ENCODE measurements at regions not wholly inside any gene's neighbourhood (a gene's known extent, or its start where the extent isn't known, plus 50 kb on each side); places are given as distances from the start of the nearest gene placed in this dataset.

GRCh38 chr4:148866666-148867065, 424.5 kb upstream of the NR3C2 start:
- Histone ChIP-seq H2AFZ (ENCODE audit: low read length) (no peak overlapping the region), H4K20me1 (ENCODE audit: insufficient read depth, low read length) (no peaks in the 10 kb centered on the region), H3K4me3 (replicated peaks in 1 of 3; ENCODE audit: insufficient read depth in 1 of 3, low read depth in 2 of 3, low read length in 3 of 3) (no peak overlapping the region), H3K4me1 (ENCODE audit: insufficient read depth, low read length) (no peaks in the 10 kb centered on the region), H3K9ac (ENCODE audit: insufficient read depth, low read depth, low read length) (no peak overlapping the region), H3K9me3 (ENCODE audit: low read length) (0 out of 2 replicates have a peak, but pooled peaks cover 4% of the 10 kb centered on the region), H3K27ac (ENCODE audit: extremely low read length, insufficient read depth, low read length) (no peak overlapping the region), H3K79me2 (ENCODE audit: insufficient read depth, low read length) (no peaks in the 10 kb centered on the region), H3K36me3 (replicated peaks in 1 of 2; ENCODE audit: control insufficient read depth in 1 of 2, insufficient read depth in 2 of 2, low read length in 2 of 2) (no peaks in the 10 kb centered on the region), H3K4me2 (ENCODE audit: low read depth, low read length) (no peak overlapping the region), H3K27me3 (ENCODE audit: control insufficient read depth in 1 of 2, insufficient read depth in 2 of 2, low read length in 2 of 2) (no peaks in the 10 kb centered on the region; a peak in 1 of 5 replicates)
- CTCF ChIA-PET (ENCODE audit: low intra/inter-chr PET ratio, low total read pairs): no interaction called here
- WGBS (ENCODE audit: low lambda C conversion rate): 0% methylated on average over 3 of the region's 3 CpGs
- POLR2A ChIA-PET: no interaction called here
- no peak for ATAC-seq
- no peak for FAIRE-seq
- intact Hi-C loops (cut with micrococcal nuclease; ENCODE audit: unreplicated experiment) (no loop called here), in situ Hi-C loops (cut with HindIII; ENCODE audit: extremely low pct_ligation_motif_present, low pct_unique_long_range_greater_than_20kb) (no loop called here)
- TF ChIP-seq ZNF276 (CRISPR knock-in tag; IDR thresholded peaks at IDR 0.05; ENCODE audit: low read depth): no peak
- TF ChIP-seq SNRNP70 (IDR thresholded peaks at IDR 0.05; ENCODE audit: low read depth, low read length): no peak
- no peak for TF ChIP-seq MBD4 (IDR thresholded peaks at IDR 0.05; ENCODE audit: borderline replicate concordance, low read length)
- no peak for TF ChIP-seq ZNF83 (CRISPR knock-in tag; IDR thresholded peaks at IDR 0.05; ENCODE audit: borderline replicate concordance)
- TF ChIP-seq, protein P1, sequence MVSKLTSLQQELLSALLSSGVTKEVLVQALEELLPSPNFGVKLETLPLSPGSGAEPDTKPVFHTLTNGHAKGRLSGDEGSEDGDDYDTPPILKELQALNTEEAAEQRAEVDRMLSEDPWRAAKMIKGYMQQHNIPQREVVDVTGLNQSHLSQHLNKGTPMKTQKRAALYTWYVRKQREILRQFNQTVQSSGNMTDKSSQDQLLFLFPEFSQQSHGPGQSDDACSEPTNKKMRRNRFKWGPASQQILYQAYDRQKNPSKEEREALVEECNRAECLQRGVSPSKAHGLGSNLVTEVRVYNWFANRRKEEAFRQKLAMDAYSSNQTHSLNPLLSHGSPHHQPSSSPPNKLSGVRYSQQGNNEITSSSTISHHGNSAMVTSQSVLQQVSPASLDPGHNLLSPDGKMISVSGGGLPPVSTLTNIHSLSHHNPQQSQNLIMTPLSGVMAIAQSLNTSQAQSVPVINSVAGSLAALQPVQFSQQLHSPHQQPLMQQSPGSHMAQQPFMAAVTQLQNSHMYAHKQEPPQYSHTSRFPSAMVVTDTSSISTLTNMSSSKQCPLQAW (CRISPR knock-in tag; IDR thresholded peaks at IDR 0.05): no peak
- no peak for TF ChIP-seq ZNF263 (CRISPR knock-in tag; IDR thresholded peaks at IDR 0.05)
- no peak for TF ChIP-seq ZNF121 (CRISPR knock-in tag; IDR thresholded peaks at IDR 0.05)
- no peak for TF ChIP-seq MYPOP (CRISPR knock-in tag; IDR thresholded peaks at IDR 0.05)
- no peak for TF ChIP-seq DMAP1 (CRISPR knock-in tag; IDR thresholded peaks at IDR 0.05)
- no peak for TF ChIP-seq AKAP8 (CRISPR knock-in tag; IDR thresholded peaks at IDR 0.05)
- TF ChIP-seq NFATC3 (CRISPR knock-in tag; IDR thresholded peaks at IDR 0.05): no peak
- TF ChIP-seq PHF21A (CRISPR knock-in tag; IDR thresholded peaks at IDR 0.05): no peak
- no TSS peak for BruUV-seq (replicated peaks)
- DNase-seq (ENCODE audit: low spot score): no peak

Data from HepG2 (cell line).